H1 (cell line): ENCODE measurements at regions not wholly inside any gene's neighbourhood (a gene's known extent, or its start where the extent isn't known, plus 50 kb on each side); places are given as distances from the start of the nearest gene placed in this dataset.

ENCODE experiments used
- CTCF ChIA-PET: fragments of 300-600 bp; sonication (Branson Sonifier 250); formaldehyde crosslinking; loops from one replicate; lab custom pipeline; 2021; ENCODE audit not compliant: partially characterized antibody; lab: Charles Lee
- POLR2A ChIA-PET: fragments of 300-600 bp; sonication (Branson Sonifier 250); formaldehyde crosslinking; loops from one replicate; lab custom pipeline; 2021; ENCODE audit warnings: inconsistent platforms; ENCODE audit not compliant: partially characterized antibody; lab: Charles Lee
- DNase-seq, 2 experiments: peaks; one replicate each; pipeline versions ENCODE4 v3.0.0 to v3.0.0-alpha.2; 2010 to 2022; ENCODE audit warnings: low spot score in 2 of 2, low read depth in 1 of 2, mixed read lengths in 1 of 2
- FAIRE-seq: peaks from 2 replicates; lab custom pipeline; 2011; peaks lifted over from hg19 to GRCh38; lab: Jason Lieb, UNC
- H2AFZ ChIP-seq: 2 replicates; pipeline ENCODE4 v1.8.1; 2012; ENCODE audit warnings: low read length, inconsistent platforms
- H2AK5ac ChIP-seq: 2 replicates; pipeline ENCODE4 v1.6.1; 2013; ENCODE audit warnings: low read depth, low read length
- H2BK120ac ChIP-seq: replicated peaks from 2 replicates; pipeline ENCODE3; 2013; ENCODE audit warnings: low read depth, low read length, inconsistent platforms
- H2BK12ac ChIP-seq: 2 replicates; pipeline ENCODE4 v1.6.1; 2013; ENCODE audit warnings: low read depth, low read length
- H2BK15ac ChIP-seq: 2 replicates; pipeline ENCODE4 v1.6.1; 2013; ENCODE audit warnings: low read length
- H2BK20ac ChIP-seq: 2 replicates; pipeline ENCODE4 v1.6.1; 2013; ENCODE audit warnings: low read length
- H2BK5ac ChIP-seq: 2 replicates; pipeline ENCODE4 v1.6.1; 2013; ENCODE audit warnings: low read depth, low read length
- H3K14ac ChIP-seq: 2 replicates; pipeline ENCODE4 v1.6.1; 2013; ENCODE audit warnings: inconsistent platforms; ENCODE audit not compliant: insufficient read length
- H3K18ac ChIP-seq: 2 replicates; pipeline ENCODE4 v1.6.1; 2013; ENCODE audit warnings: low read length; ENCODE audit errors: extremely low read depth
- H3K23ac ChIP-seq: 2 replicates; pipeline ENCODE4 v1.6.1; 2013; ENCODE audit warnings: inconsistent platforms; ENCODE audit not compliant: insufficient read length
- H3K23me2 ChIP-seq: 2 replicates; pipeline ENCODE4 v1.6.1; 2013; ENCODE audit warnings: low read depth, low read length
- H3K27ac ChIP-seq: 2 replicates; pipeline ENCODE4 v1.6.1; 2011; ENCODE audit warnings: low read depth, low read length, inconsistent platforms
- H3K27me3 ChIP-seq, 4 experiments: replicated peaks in 1 of 4; 1 replicate in 1 of 4; 2 replicates in 3 of 4; pipeline versions ENCODE4 v1.6.1 to v1.8.1; 2011 to 2013; ENCODE audit warnings: low read length in 3 of 4, mild to moderate bottlenecking in 3 of 4, inconsistent platforms in 2 of 4, mixed read lengths in 2 of 4, moderate library complexity in 1 of 4; ENCODE audit not compliant: control insufficient read depth in 3 of 4, insufficient read depth in 3 of 4; ENCODE audit errors: extremely low read depth in 1 of 4
- H3K36me3 ChIP-seq, 4 experiments: 2 replicates each; pipeline versions ENCODE4 v1.6.1 to v1.8.1; 2011 to 2013; ENCODE audit warnings: mild to moderate bottlenecking in 4 of 4, low read length in 3 of 4, moderate library complexity in 2 of 4, control low read depth in 1 of 4, inconsistent platforms in 1 of 4; ENCODE audit not compliant: insufficient read depth in 4 of 4, control insufficient read depth in 2 of 4
- H3K4ac ChIP-seq: replicated peaks from 2 replicates; pipeline ENCODE3; 2013; ENCODE audit warnings: low read length, low read depth, mixed read lengths, inconsistent platforms; ENCODE audit not compliant: insufficient read length
- H3K4me1 ChIP-seq, 4 experiments: replicated peaks in 1 of 4; 1 replicate in 1 of 4; 2 replicates in 3 of 4; pipeline versions ENCODE4 v1.6.1 to v1.8.1; 2011 to 2013; ENCODE audit warnings: low read length in 3 of 4, inconsistent platforms in 2 of 4, mixed read lengths in 1 of 4; ENCODE audit not compliant: insufficient read depth in 4 of 4, control insufficient read depth in 3 of 4
- H3K4me2 ChIP-seq, 2 experiments: 2 replicates each; pipeline versions ENCODE4 v1.6.1 to v1.8.1; 2011 to 2013; ENCODE audit warnings: low read depth in 2 of 2, low read length in 2 of 2, control low read depth in 1 of 2, inconsistent platforms in 1 of 2, mild to moderate bottlenecking in 1 of 2; ENCODE audit not compliant: insufficient read depth in 1 of 2
- H3K4me3 ChIP-seq, 4 experiments: fragments of 200-600, 300-600 bp in 1 of 4; sonication (generic), shearing (Covaris generic), sonication (Bioruptor Twin) in 1 of 4; 2 replicates each; pipeline versions ENCODE4 v1.5.1 to v1.8.1; 2011 to 2016; ENCODE audit warnings: low read length in 4 of 4, low read depth in 3 of 4, control low read depth in 2 of 4, inconsistent platforms in 2 of 4, mild to moderate bottlenecking in 2 of 4, mixed read lengths in 1 of 4, moderate library complexity in 1 of 4; ENCODE audit not compliant: insufficient read depth in 2 of 4; ENCODE audit errors: extremely low read depth in 1 of 4
- H3K56ac ChIP-seq: replicated peaks from 2 replicates; pipeline ENCODE3; 2013; ENCODE audit warnings: low read depth, mild to moderate bottlenecking, mixed read lengths, low read length, inconsistent platforms; ENCODE audit not compliant: insufficient read length
- H3K79me1 ChIP-seq: 2 replicates; pipeline ENCODE4 v1.6.1; 2013; ENCODE audit warnings: low read depth, low read length, control low read depth
- H3K79me2 ChIP-seq, 2 experiments: 2 replicates each; pipeline versions ENCODE4 v1.6.1 to v1.8.1; 2012 to 2013; ENCODE audit warnings: low read length in 2 of 2, mild to moderate bottlenecking in 2 of 2, inconsistent platforms in 1 of 2; ENCODE audit not compliant: insufficient read depth in 2 of 2, control insufficient read depth in 1 of 2
- H3K9ac ChIP-seq, 4 experiments: replicated peaks in 1 of 4; 1 replicate in 1 of 4; 2 replicates in 3 of 4; pipeline versions ENCODE4 v1.6.1 to v1.8.1; 2011 to 2013; ENCODE audit warnings: low read depth in 3 of 4, low read length in 3 of 4, control low read depth in 2 of 4, mild to moderate bottlenecking in 2 of 4, moderate library complexity in 2 of 4, inconsistent platforms in 1 of 4; ENCODE audit errors: extremely low read depth in 1 of 4
- H3K9me3 ChIP-seq, 2 experiments: 2 replicates each; pipeline versions ENCODE4 v1.6.1 to v1.8.1; 2012 to 2013; ENCODE audit warnings: mild to moderate bottlenecking in 2 of 2, moderate library complexity in 2 of 2, control low read depth in 1 of 2, inconsistent platforms in 1 of 2, low read depth in 1 of 2, low read length in 1 of 2, mixed read lengths in 1 of 2; ENCODE audit not compliant: insufficient read depth in 2 of 2
- H4K20me1 ChIP-seq, 2 experiments: replicated peaks in 1 of 2; 2 replicates each; pipeline versions ENCODE3 to v1.8.1; 2011 to 2013; ENCODE audit warnings: inconsistent platforms in 2 of 2, low read length in 2 of 2, mild to moderate bottlenecking in 1 of 2; ENCODE audit not compliant: insufficient read depth in 2 of 2, control insufficient read depth in 1 of 2
- H4K5ac ChIP-seq: 2 replicates; pipeline ENCODE4 v1.6.1; 2013; ENCODE audit warnings: low read length, low read depth, mixed read lengths, inconsistent platforms; ENCODE audit not compliant: insufficient read length
- H4K8ac ChIP-seq: 2 replicates; pipeline ENCODE4 v1.8.0; 2013; ENCODE audit warnings: mild to moderate bottlenecking, moderate library complexity, low read length, inconsistent platforms; ENCODE audit not compliant: insufficient read depth; ENCODE audit errors: extremely low read depth
- H4K91ac ChIP-seq: replicated peaks from 2 replicates; pipeline ENCODE3; 2013; ENCODE audit warnings: low read length, mixed read lengths, inconsistent platforms; ENCODE audit not compliant: insufficient read length
- ASH2L ChIP-seq: fragments of 200-600, 300-600 bp; sonication (generic); IDR thresholded peaks from one replicate; pipeline ENCODE4 v1.7.1; 2017; ENCODE audit warnings: low read length
- CBX5 ChIP-seq: fragments of 300-800, 300-1000 bp; sonication (generic); IDR thresholded peaks from 2 replicates; pipeline ENCODE4 v1.7.1; 2016; ENCODE audit warnings: antibody characterized with exemption, low read length, low read depth
- CBX8 ChIP-seq: fragments of 300-800, 300-1000 bp; sonication (generic); IDR thresholded peaks from 2 replicates; pipeline ENCODE4 v1.7.1; 2016; ENCODE audit warnings: low read depth, low read length, borderline replicate concordance
- EGR1 ChIP-seq: IDR thresholded peaks from 2 replicates; pipeline ENCODE4 v1.6.1; 2011; ENCODE audit warnings: low read depth, low read length, borderline replicate concordance
- EZH2 ChIP-seq: fragments of 200-600 bp; sonication (generic); IDR thresholded peaks from 2 replicates; pipeline ENCODE4 v1.7.1; 2012; ENCODE audit warnings: low read depth, mild to moderate bottlenecking, moderate library complexity, low read length, inconsistent platforms; ENCODE audit not compliant: severe bottlenecking
- GABPA ChIP-seq: IDR thresholded peaks from 2 replicates; pipeline ENCODE4 v1.6.1; 2011; ENCODE audit warnings: mild to moderate bottlenecking, low read length, moderate library complexity, borderline replicate concordance; ENCODE audit not compliant: insufficient read depth
- HDAC6 ChIP-seq: IDR thresholded peaks from one replicate; pipeline ENCODE4 v1.7.1; 2012; ENCODE audit warnings: low read depth, mild to moderate bottlenecking, inconsistent platforms, low read length, moderate library complexity
- JUND ChIP-seq: IDR thresholded peaks from 2 replicates; pipeline ENCODE4 v1.6.1; 2011; ENCODE audit warnings: mild to moderate bottlenecking, improper control_type of control experiment, low read length
- POLR2AphosphoS5 ChIP-seq: IDR thresholded peaks from 2 replicates; pipeline ENCODE4 v1.6.1; 2011; ENCODE audit warnings: low read depth, low read length
- RFX5 ChIP-seq: IDR thresholded peaks from 2 replicates; pipeline ENCODE4 v1.6.1; 2011; ENCODE audit warnings: low read depth, low read length, improper control_type of control experiment, borderline replicate concordance
- SP4 ChIP-seq: IDR thresholded peaks from 2 replicates; pipeline ENCODE4 v1.6.1; 2012; ENCODE audit warnings: low read length, inconsistent platforms
- SUZ12 ChIP-seq: fragments of 200-600 bp; sonication (generic); IDR thresholded peaks from 2 replicates; pipeline ENCODE4 v1.6.1; 2012; ENCODE audit warnings: mild to moderate bottlenecking, inconsistent platforms, low read length, moderate library complexity, mixed read lengths
- ZNF274 ChIP-seq: IDR thresholded peaks from 2 replicates; pipeline ENCODE4 v1.7.0; 2012; ENCODE audit warnings: low read length, borderline replicate concordance; ENCODE audit errors: extremely low read depth
- WGBS, 2 experiments: shearing (Covaris generic) in 1 of 2; methylation state at CpG; one replicate each; pipeline versions ENCODE4 v1.1.6 to v1.1.7; 2013 to 2015; ENCODE audit warnings: low lambda C conversion rate in 2 of 2, mixed read lengths in 2 of 2, inconsistent platforms in 1 of 2, low coverage in 1 of 2, missing lambda C conversion rate in 1 of 2; ENCODE audit not compliant: insufficient replicate concordance in 2 of 2, insufficient coverage in 1 of 2, insufficient read length in 1 of 2; ENCODE audit errors: extremely low coverage in 1 of 2, missing lambda C conversion rate in 1 of 2; 5-methylcytosine and 5-hydroxymethylcytosine counted together
- TF ChIP-seq, protein P1 (sequence below): IDR thresholded peaks from 2 replicates; pipeline ENCODE4 v1.6.1; 2011; ENCODE audit warnings: low read length, improper control_type of control experiment

GRCh38 chr10:118203461-118203860 lies 138.7 kb downstream of the FAM204A start:
- H3K56ac ChIP-seq = no peak overlapping the region
- H3K4me1 ChIP-seq = peaks cover 2 to 18% (median 5%) of the 10 kb centered on the region in 4 experiments; a peak in 5 of 7 replicates
- H3K9me3 ChIP-seq = no peaks in the 10 kb centered on the region
- DNase-seq (no peak), FAIRE-seq (no peak)
- H4K8ac ChIP-seq = no peak overlapping the region
- no peak overlapping the region for H2AFZ ChIP-seq
- H2BK5ac ChIP-seq = no peak overlapping the region
- no peaks in the 10 kb centered on the region for H3K23me2 ChIP-seq
- H4K91ac ChIP-seq = no peak overlapping the region
- no peak overlapping the region for H3K14ac ChIP-seq
- no peak overlapping the region for H2BK12ac ChIP-seq
- POLR2A ChIA-PET = no interaction called here
- no peaks in the 10 kb centered on the region for H3K36me3 ChIP-seq
- H2BK20ac ChIP-seq = no peak overlapping the region
- H4K5ac ChIP-seq = no peak overlapping the region
- WGBS, 2 experiments = 65% methylated on average over 2 of the region's 2 CpGs; no CpG with 5 or more reads in 1 of the 2 experiments
- no peak overlapping the region for H2BK15ac ChIP-seq
- CTCF ChIA-PET = interaction anchor here (1.2 to 1.3 kb wide), 2 partner anchors 47 to 56 kb away, joined by 3 read pairs; no protein-coding TSS in a partner anchor
- no peak overlapping the region for H3K9ac ChIP-seq
- H4K20me1 ChIP-seq = no peaks in the 10 kb centered on the region
- H3K27ac ChIP-seq = no peak overlapping the region
- no peaks in the 10 kb centered on the region for H3K79me1 ChIP-seq
- H3K4me3 ChIP-seq = peak overlapping the region in 1 of 4 experiments; percentile 34; a peak in 1 of 8 replicates
- no peak overlapping the region; a peak in 1 of 4 replicates for H3K4me2 ChIP-seq
- H2BK120ac ChIP-seq = no peak overlapping the region
- H2AK5ac ChIP-seq = no peak overlapping the region
- no peak overlapping the region for H3K23ac ChIP-seq
- H3K79me2 ChIP-seq = no peaks in the 10 kb centered on the region
- H3K27me3 ChIP-seq = no peaks in the 10 kb centered on the region; a peak in 1 of 7 replicates
- no peak overlapping the region; the same call in 1 of the 2 replicates for H3K18ac ChIP-seq
- H3K4ac ChIP-seq = no peak overlapping the region
- TF ChIP-seq SUZ12 (no peak), ZNF274 (no peak), EZH2 (no peak), RFX5 (no peak), HDAC6 (no peak), GABPA (no peak), SP4 (no peak), CBX8 (no peak), CBX5 (no peak), ASH2L (no peak), EGR1 (no peak), POLR2AphosphoS5 (no peak), JUND (no peak)
- TF ChIP-seq, protein P1, sequence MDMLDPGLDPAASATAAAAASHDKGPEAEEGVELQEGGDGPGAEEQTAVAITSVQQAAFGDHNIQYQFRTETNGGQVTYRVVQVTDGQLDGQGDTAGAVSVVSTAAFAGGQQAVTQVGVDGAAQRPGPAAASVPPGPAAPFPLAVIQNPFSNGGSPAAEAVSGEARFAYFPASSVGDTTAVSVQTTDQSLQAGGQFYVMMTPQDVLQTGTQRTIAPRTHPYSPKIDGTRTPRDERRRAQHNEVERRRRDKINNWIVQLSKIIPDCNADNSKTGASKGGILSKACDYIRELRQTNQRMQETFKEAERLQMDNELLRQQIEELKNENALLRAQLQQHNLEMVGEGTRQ = no peak
